ENCODE measurements at regions not wholly inside any gene's neighbourhood (a gene's known extent, or its start where the extent isn't known, plus 50 kb on each side); places are given as distances from the start of the nearest gene placed in this dataset.

- peaks cover 12% of the 10 kb centered on the region for H3K4me1 ChIP-seq (ENCODE audit: insufficient read depth)
- no peaks in the 10 kb centered on the region for H3K79me2 ChIP-seq
- no peaks in the 10 kb centered on the region for H3K9me3 ChIP-seq (ENCODE audit: low read depth)
- H3K4me2 ChIP-seq = no peak overlapping the region
- H4K20me1 ChIP-seq (ENCODE audit: insufficient read depth, poor library complexity, severe bottlenecking) = no peaks in the 10 kb centered on the region
- no peak overlapping the region for H3K4me3 ChIP-seq
- H3K9me2 ChIP-seq (replicated peaks; ENCODE audit: insufficient read depth) = no peaks in the 10 kb centered on the region
- H3K27ac ChIP-seq = peak overlapping the region; percentile 32
- peak; percentile 49 for DNase-seq (ENCODE audit: low spot score)
- TF ChIP-seq EZH2 (IDR thresholded peaks at IDR 0.05; ENCODE audit: borderline replicate concordance) = no peak
- TF ChIP-seq, protein P1, sequence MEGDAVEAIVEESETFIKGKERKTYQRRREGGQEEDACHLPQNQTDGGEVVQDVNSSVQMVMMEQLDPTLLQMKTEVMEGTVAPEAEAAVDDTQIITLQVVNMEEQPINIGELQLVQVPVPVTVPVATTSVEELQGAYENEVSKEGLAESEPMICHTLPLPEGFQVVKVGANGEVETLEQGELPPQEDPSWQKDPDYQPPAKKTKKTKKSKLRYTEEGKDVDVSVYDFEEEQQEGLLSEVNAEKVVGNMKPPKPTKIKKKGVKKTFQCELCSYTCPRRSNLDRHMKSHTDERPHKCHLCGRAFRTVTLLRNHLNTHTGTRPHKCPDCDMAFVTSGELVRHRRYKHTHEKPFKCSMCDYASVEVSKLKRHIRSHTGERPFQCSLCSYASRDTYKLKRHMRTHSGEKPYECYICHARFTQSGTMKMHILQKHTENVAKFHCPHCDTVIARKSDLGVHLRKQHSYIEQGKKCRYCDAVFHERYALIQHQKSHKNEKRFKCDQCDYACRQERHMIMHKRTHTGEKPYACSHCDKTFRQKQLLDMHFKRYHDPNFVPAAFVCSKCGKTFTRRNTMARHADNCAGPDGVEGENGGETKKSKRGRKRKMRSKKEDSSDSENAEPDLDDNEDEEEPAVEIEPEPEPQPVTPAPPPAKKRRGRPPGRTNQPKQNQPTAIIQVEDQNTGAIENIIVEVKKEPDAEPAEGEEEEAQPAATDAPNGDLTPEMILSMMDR (IDR thresholded peaks at IDR 0.05; ENCODE audit: poor library complexity) = no peak
- no peak for TF ChIP-seq EZH2phosphoT487 (IDR thresholded peaks at IDR 0.05; ENCODE audit: low read depth, severe bottlenecking, unreplicated experiment)
- H3K27me3 ChIP-seq = no peaks in the 10 kb centered on the region
- no peaks in the 10 kb centered on the region for H3K36me3 ChIP-seq (replicated peaks; ENCODE audit: insufficient read depth, low read depth)
- H2AFZ ChIP-seq = no peak overlapping the region
These were observed 803.1 kb upstream of the COX7C start for GRCh38 chr5:85814596-85814995.

GRCh38 chr5:85823462-85824426 lies 794.0 kb upstream of the COX7C start:
- no peaks in the 10 kb centered on the region for H3K79me2 ChIP-seq
- H3K36me3 ChIP-seq (replicated peaks; ENCODE audit: insufficient read depth, low read depth) = no peaks in the 10 kb centered on the region
- no peak overlapping the region for H3K27ac ChIP-seq
- H3K9me3 ChIP-seq (ENCODE audit: low read depth) = no peaks in the 10 kb centered on the region
- TF ChIP-seq EZH2 (IDR thresholded peaks at IDR 0.05; ENCODE audit: borderline replicate concordance) = no peak
- TF ChIP-seq, protein P1 (IDR thresholded peaks at IDR 0.05; ENCODE audit: poor library complexity) = no peak
- no peak for TF ChIP-seq EZH2phosphoT487 (IDR thresholded peaks at IDR 0.05; ENCODE audit: low read depth, severe bottlenecking, unreplicated experiment)
- no peaks in the 10 kb centered on the region for H4K20me1 ChIP-seq (ENCODE audit: insufficient read depth, poor library complexity, severe bottlenecking)
- H3K4me2 ChIP-seq = no peak overlapping the region
- no peak for DNase-seq (ENCODE audit: low spot score)
- H3K4me3 ChIP-seq = no peak overlapping the region
- no peaks in the 10 kb centered on the region for H3K9me2 ChIP-seq (replicated peaks; ENCODE audit: insufficient read depth)
- H3K27me3 ChIP-seq = no peaks in the 10 kb centered on the region
- H2AFZ ChIP-seq = no peak overlapping the region
- no peaks in the 10 kb centered on the region for H3K4me1 ChIP-seq (ENCODE audit: insufficient read depth)
- 66% methylated on average over 6 of the region's 6 CpGs for WGBS (ENCODE audit: low lambda C conversion rate, missing lambda C conversion rate)

DNA sequence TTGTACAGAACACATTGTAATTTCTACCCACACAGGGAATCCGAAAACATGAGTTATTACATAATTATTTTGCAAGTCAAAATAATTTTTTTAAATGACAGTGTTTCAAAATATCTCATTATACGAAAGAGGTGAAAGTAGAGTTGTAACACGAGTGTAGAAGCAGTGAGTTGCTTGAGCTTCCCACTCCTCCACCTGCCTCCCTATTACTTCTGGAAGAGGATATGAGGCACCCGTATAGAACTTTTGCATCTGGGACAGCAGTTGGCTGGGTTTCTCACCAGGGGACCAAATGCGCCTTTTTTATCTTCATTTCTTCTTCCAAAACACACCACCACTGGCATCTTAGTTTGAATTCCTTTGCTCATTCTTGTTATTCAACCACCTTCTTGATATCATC lies 779.0 kb upstream of the COX7C start:
- no peaks in the 10 kb centered on the region for H3K9me3 ChIP-seq (ENCODE audit: low read depth)
- TF ChIP-seq EZH2 (IDR thresholded peaks at IDR 0.05; ENCODE audit: borderline replicate concordance) (no peak), EZH2phosphoT487 (IDR thresholded peaks at IDR 0.05; ENCODE audit: low read depth, severe bottlenecking, unreplicated experiment) (no peak)
- TF ChIP-seq, protein P1 (IDR thresholded peaks at IDR 0.05; ENCODE audit: poor library complexity) = no peak
- H2AFZ ChIP-seq = no peak overlapping the region
- no peak overlapping the region for H3K4me3 ChIP-seq
- H3K27me3 ChIP-seq = no peaks in the 10 kb centered on the region
- 92% methylated on average over 5 of the region's 5 CpGs for WGBS (ENCODE audit: low lambda C conversion rate, missing lambda C conversion rate)
- no peaks in the 10 kb centered on the region for H3K79me2 ChIP-seq
- H3K9me2 ChIP-seq (replicated peaks; ENCODE audit: insufficient read depth) = no peaks in the 10 kb centered on the region
- H3K36me3 ChIP-seq (replicated peaks; ENCODE audit: insufficient read depth, low read depth) = no peaks in the 10 kb centered on the region
- no peaks in the 10 kb centered on the region for H4K20me1 ChIP-seq (ENCODE audit: insufficient read depth, poor library complexity, severe bottlenecking)
- no peaks in the 10 kb centered on the region for H3K4me1 ChIP-seq (ENCODE audit: insufficient read depth)
- no peak overlapping the region for H3K27ac ChIP-seq
- no peak for DNase-seq (ENCODE audit: low spot score)
- H3K4me2 ChIP-seq = no peak overlapping the region
